DND-41 (cell line): ENCODE measurements at regions not wholly inside any gene's neighbourhood (a gene's known extent, or its start where the extent isn't known, plus 50 kb on each side); places are given as distances from the start of the nearest gene placed in this dataset.

Experiments
- EZH2 ChIP-seq: IDR thresholded peaks from 3 replicates; pipeline ENCODE4 v1.6.1; 2012; ENCODE audit warnings: borderline replicate concordance, low read depth, mild to moderate bottlenecking, moderate library complexity, low read length, inconsistent platforms; ENCODE audit not compliant: severe bottlenecking
- TF ChIP-seq, protein P1 (sequence below): IDR thresholded peaks from 2 replicates; pipeline ENCODE4 v1.5.1; 2012; ENCODE audit warnings: borderline replicate concordance, low read length, moderate library complexity, mild to moderate bottlenecking; ENCODE audit not compliant: poor library complexity, severe bottlenecking; ENCODE audit errors: extremely low read depth

DNA sequence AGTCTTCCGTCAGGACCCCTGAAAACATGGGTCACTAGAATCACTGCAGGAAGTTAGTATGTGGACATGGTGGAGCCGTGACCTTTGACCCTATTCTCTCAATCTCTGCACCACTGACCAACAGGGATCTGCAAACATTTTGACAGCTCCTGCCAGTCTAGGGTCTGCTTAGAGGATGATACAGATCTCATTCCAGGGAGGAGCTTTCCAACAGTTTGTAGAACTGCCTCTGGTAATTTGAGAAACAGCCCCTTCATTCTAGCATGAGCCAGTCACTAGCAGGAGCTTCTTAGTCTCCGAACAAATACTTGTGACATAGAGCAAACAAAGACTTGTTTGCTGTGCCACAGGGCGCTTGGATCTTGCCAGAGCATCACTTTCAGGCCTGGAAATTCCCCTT, 270.3 kb upstream of the CFAP20DC start:
- TF ChIP-seq, protein P1, sequence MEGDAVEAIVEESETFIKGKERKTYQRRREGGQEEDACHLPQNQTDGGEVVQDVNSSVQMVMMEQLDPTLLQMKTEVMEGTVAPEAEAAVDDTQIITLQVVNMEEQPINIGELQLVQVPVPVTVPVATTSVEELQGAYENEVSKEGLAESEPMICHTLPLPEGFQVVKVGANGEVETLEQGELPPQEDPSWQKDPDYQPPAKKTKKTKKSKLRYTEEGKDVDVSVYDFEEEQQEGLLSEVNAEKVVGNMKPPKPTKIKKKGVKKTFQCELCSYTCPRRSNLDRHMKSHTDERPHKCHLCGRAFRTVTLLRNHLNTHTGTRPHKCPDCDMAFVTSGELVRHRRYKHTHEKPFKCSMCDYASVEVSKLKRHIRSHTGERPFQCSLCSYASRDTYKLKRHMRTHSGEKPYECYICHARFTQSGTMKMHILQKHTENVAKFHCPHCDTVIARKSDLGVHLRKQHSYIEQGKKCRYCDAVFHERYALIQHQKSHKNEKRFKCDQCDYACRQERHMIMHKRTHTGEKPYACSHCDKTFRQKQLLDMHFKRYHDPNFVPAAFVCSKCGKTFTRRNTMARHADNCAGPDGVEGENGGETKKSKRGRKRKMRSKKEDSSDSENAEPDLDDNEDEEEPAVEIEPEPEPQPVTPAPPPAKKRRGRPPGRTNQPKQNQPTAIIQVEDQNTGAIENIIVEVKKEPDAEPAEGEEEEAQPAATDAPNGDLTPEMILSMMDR, result no peak
- TF ChIP-seq EZH2, result no peak
